Non-pigmented ciliary epithelial cell (primary cell): ENCODE measurements at regions not wholly inside any gene's neighbourhood (a gene's known extent, or its start where the extent isn't known, plus 50 kb on each side); places are given as distances from the start of the nearest gene placed in this dataset.

ENCODE experiments used
- DNase-seq: peaks from one replicate; pipeline ENCODE4 v3.0.0-alpha.2; 2010; ENCODE audit warnings: low read depth

DNA sequence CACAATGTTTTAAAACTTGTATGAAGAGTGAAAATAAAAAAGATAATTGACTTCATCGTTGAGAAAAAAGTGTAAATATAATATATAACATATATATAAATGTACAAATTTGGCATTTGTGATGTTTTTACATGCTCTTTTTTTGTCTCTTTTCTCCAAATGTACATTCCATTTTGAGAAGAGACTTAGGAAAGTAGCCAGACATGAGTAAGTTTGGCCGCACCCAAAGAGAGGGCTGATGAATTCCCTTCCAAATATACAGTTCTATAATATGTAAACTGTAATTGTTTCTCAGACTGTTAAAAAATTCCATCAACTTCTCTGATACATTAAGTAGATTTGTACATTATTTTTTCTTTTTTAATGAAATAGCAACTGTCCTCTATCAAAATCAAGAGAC lies 193.2 kb upstream of the MAP3K1 start:
- no peak for DNase-seq

- no peak for DNase-seq
Measured at GRCh38 chr5:56620903-56621677, 194.3 kb upstream of the MAP3K1 start.

- DNase-seq = no peak
Measured at GRCh38 chr5:56617998-56618397, 197.4 kb upstream of the MAP3K1 start.

DNA sequence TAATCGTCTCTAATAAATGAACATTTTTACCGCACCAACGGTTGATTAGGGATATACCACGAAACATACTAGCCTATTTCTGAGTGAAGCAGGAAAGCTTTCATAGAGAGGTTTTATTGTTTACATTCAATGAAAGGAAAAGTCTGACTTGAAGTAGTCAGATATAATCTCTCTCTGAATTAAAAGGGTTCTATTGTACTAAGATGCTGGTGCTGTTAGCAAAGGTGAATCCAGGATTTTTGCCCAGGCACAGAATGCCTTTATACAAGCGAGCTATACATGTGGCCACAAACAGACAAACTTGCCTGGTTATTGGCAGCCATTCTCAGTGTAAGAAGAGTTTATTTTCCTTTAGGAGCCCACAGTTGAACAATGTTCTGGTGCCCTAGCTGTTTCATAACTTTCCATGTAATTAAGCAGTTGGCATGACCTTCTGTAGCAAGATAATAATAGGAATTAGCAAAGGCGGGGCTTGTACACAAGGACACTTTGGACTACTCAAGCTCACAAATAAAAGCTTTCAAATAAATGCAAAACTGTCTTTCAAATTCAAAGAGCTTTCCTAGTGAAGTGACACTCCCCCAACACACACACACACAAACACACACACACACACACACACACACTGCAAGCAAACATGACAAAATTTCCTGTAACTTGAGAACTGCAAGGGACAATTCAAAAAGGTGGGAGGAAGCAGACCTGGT lies 198.7 kb upstream of the MAP3K1 start:
- no peak for DNase-seq

GRCh38 chr5:56615361-56616153 lies 199.8 kb upstream of the MAP3K1 start:
- no peak for DNase-seq

GRCh38 chr5:56612759-56613158 lies 202.6 kb upstream of the MAP3K1 start:
- DNase-seq = no peak

GRCh38 chr5:56612353-56612752 lies 203.0 kb upstream of the MAP3K1 start:
- DNase-seq = no peak

DNA sequence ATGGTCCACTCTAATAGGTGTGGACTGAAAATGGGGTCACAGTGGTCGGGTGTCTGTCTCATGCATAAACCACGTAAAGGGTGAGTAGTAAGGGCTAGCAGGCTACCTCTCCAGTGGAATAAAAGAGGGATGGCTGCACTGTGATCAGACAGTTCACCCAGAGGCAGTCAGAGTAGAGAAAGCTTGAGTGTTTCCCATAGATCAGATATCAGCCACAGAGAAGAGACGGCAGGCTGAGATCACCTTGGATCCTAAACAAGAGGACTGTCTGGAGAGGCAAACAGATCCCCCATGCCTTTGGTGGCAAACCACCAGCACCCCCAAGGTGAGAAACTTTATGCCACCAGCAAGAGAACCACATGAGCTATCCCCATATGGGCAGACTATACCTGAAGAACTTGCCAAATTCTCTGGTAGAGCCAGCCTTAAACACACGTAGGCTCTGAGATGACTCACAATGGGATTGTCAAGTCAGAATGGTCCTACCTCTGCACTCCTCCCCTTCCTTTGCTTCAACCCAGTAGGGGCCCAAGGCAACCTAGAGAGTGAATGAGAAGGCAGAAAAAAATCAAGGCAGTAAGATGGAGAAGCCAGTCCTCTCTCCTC lies 205.2 kb upstream of the MAP3K1 start:
- no peak for DNase-seq

DNA sequence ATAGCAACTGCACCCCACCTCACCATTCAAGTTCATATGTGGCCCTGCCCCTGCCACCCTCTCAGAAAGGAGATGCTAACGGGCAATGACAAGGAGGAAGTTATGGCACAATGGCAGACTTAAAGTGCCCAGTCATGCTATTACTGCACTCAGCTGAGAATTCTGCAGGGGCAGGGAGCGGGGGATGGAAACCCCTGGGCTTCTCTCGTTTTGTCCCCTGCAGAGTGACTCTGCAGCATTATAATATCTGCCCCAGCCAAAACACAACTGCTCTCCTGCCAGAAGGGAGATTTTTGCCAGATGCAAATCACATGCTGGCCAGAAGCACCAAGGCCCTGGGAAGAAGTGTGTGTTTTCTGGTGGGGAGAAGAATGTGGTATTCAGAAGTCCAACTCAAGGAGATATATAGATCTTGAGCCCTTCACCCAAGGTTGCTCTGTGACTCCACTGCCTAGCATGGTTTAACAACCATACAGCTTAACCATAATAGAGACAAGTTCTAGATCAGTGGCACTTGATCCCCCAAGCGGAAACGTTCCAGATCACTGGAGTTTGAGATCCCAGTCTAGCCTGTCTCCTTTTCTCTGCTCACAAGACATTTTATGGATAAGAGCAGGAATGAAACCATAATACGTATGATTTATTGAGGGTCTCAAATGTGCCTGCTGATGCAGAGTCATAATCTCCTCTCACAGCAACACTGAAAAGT lies 207.0 kb upstream of the MAP3K1 start:
- DNase-seq = no peak

GRCh38 chr5:56607551-56607950 lies 207.8 kb upstream of the MAP3K1 start:
- peak; percentile 10 for DNase-seq

- DNase-seq = no peak
Measured at GRCh38 chr5:56607074-56607473, 208.3 kb upstream of the MAP3K1 start.

- DNase-seq = no peak
Measured at GRCh38 chr5:56606192-56606591, 209.2 kb upstream of the MAP3K1 start.

DNA sequence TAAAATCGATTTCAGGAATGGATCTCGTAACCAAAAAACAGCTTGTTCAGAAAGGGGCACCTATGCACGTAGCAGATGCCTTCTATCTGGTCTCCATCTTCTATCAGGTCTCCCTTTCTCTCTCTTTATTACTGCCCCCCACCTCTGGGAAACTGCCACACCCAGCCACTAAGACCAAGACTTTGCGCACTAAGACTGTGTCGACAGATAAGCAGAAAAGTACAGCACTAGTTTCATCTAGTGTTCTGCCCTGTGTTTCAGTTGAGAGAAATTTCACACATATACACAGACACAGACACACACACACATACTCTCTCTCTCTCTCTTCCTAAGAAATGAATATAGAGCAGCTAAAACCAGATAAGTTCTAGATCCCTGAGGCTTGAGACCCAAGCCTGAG lies 210.1 kb upstream of the MAP3K1 start:
- DNase-seq = no peak

GRCh38 chr5:56601641-56602071 lies 213.7 kb upstream of the MAP3K1 start:
- peak; percentile 8 for DNase-seq

DNA sequence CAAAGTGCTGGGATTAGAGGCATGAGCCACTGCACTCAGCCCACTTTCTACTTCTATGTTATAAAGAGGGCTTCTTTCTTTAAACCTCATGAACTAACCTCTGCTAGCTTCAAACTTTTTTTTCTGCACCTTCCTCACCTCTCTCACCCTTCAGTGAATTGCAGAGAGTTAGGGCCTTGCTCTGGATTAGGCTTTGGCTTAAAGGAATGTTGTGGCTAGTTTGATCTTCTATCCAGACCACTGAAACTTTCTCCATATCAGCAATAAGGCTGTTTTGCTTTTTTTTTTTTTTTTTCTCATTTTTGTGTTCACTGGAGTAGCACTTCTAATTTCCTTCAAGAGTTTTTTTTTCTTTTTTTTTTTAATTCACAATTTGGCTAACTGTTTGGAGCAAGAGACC lies 216.4 kb upstream of the MAP3K1 start:
- no peak for DNase-seq

GRCh38 chr5:56596155-56596554 lies 219.2 kb upstream of the MAP3K1 start:
- no peak for DNase-seq

DNA sequence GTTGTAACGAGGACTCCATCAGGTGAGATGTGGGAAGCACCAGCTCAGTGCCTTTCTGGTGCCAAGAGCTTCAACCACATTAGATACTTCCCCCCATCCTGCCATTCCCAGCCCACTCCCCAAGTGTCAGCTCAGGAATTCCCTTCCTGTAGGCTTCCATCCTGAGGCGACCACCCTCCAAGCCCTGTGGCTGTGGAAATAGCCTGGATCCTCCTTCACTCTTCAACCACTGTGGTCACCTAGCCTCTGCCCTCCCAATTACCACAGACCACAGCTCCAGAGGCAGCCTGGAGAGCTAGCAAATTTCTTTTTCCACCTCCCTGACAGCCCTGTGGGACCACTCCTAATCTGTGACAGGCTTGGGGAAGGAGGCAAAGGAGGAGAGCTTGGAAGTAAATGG lies 219.8 kb upstream of the MAP3K1 start:
- DNase-seq = no peak

DNA sequence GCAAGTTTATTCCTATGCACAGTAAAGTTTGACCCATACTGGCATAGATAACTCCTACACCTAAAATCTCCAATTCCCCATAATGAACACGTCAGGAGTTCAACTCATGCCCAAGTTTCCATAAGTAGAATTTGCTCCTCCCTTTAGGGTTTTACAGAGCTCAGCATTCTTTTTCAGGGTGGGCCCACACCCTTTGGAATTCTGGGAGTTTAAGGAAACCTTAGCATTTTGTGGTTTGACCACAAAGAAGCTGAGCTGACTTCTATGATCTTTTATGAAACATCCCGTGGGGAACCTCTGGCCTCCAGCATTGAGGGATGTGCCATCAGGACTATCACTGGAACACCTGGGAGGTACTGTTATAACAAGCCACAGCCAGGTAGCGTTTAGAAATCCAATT lies 220.6 kb upstream of the MAP3K1 start:
- no peak for DNase-seq

DNA sequence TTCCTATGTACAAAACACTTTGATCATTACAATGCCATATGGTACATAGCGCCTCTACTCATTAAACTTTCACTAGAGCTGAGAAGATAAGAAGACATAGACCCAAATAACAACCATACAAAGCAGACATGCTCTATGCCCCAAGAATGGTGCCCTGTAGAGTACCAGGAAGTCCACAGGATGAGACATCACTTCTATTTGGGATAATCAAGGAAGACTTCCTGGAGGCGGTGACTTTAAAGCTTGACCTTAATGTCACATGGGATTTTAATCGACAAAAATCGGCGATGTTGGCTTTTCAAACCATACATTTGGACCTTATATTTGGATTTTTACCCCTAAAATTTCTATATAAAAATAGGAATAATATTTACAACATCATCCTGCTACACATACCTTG lies 224.3 kb upstream of the MAP3K1 start:
- DNase-seq = no peak

- no peak for DNase-seq
Measured at GRCh38 chr5:56589481-56589860, 225.9 kb upstream of the MAP3K1 start.

GRCh38 chr5:56588636-56589480 lies 226.5 kb upstream of the MAP3K1 start:
- DNase-seq = no peak
